ENCODE measurements at regions not wholly inside any gene's neighbourhood (a gene's known extent, or its start where the extent isn't known, plus 50 kb on each side); places are given as distances from the start of the nearest gene placed in this dataset.

GRCh38 chr20:9969626-9970025 lies 65.2 kb upstream of the ANKEF1 start:
- TF ChIP-seq POLR2A (IDR thresholded peaks at IDR 0.05; ENCODE audit: low read length) = no peak
- no peak for TF ChIP-seq GATA1 (IDR thresholded peaks at IDR 0.05; ENCODE audit: low read depth, low read length)

Measured in erythroblast (primary cell).